ENCODE measurements at regions not wholly inside any gene's neighbourhood (a gene's known extent, or its start where the extent isn't known, plus 50 kb on each side); places are given as distances from the start of the nearest gene placed in this dataset.

- TF ChIP-seq ZNF384 (IDR thresholded peaks at IDR 0.05) (no peak), FOXM1 (IDR thresholded peaks at IDR 0.05; ENCODE audit: borderline replicate concordance) (no peak), BHLHE40 (IDR thresholded peaks at IDR 0.05; ENCODE audit: borderline replicate concordance) (no peak)
These were observed 146.9 kb upstream of the POGK start for GRCh38 chr1:166692346-166692745.
